ENCODE measurements at regions not wholly inside any gene's neighbourhood (a gene's known extent, or its start where the extent isn't known, plus 50 kb on each side); places are given as distances from the start of the nearest gene placed in this dataset.

- H3K4me2 ChIP-seq (ENCODE audit: low read length) = no peak overlapping the region
- H3K4me3 ChIP-seq (ENCODE audit: low read length) = no peak overlapping the region
- H4K20me1 ChIP-seq (ENCODE audit: control insufficient read depth, insufficient read depth, low read depth, low read length) = no peaks in the 10 kb centered on the region
- TF ChIP-seq CTCF (IDR thresholded peaks at IDR 0.05; ENCODE audit: low read depth, low read length, poor library complexity, severe bottlenecking) (no peak), EZH2phosphoT487 (IDR thresholded peaks at IDR 0.05; ENCODE audit: borderline replicate concordance, low read length) (no peak)
- H3F3A ChIP-seq (ENCODE audit: control insufficient read depth, insufficient read depth) = no peaks in the 10 kb centered on the region
- no peaks in the 10 kb centered on the region for H3K36me3 ChIP-seq (ENCODE audit: control insufficient read depth, low read length)
- no peaks in the 10 kb centered on the region for H3K79me2 ChIP-seq (ENCODE audit: control insufficient read depth, low read length)
- no peaks in the 10 kb centered on the region for H3K4me1 ChIP-seq (ENCODE audit: control insufficient read depth, low read length)
- H3K27me3 ChIP-seq (ENCODE audit: control insufficient read depth, low read length) = no peaks in the 10 kb centered on the region
- H3K9me3 ChIP-seq (ENCODE audit: control insufficient read depth, insufficient read depth, low read length) = no peaks in the 10 kb centered on the region
- H3K27ac ChIP-seq (ENCODE audit: low read depth, low read length) = no peak overlapping the region
- H3K9me2 ChIP-seq (replicated peaks; ENCODE audit: control insufficient read depth, low read length) = no peaks in the 10 kb centered on the region
These were observed 71.9 kb downstream of the SLC25A47 start for GRCh38 chr14:100394886-100395672.

GRCh38 chr14:100396266-100396795 is 73.2 kb downstream of the SLC25A47 start:
- Histone ChIP-seq H3K4me1 (ENCODE audit: control insufficient read depth, low read length) (no peaks in the 10 kb centered on the region), H3K9me3 (ENCODE audit: control insufficient read depth, insufficient read depth, low read length) (no peaks in the 10 kb centered on the region), H3K36me3 (ENCODE audit: control insufficient read depth, low read length) (no peaks in the 10 kb centered on the region), H3K4me2 (ENCODE audit: low read length) (no peak overlapping the region), H3K9me2 (replicated peaks; ENCODE audit: control insufficient read depth, low read length) (no peaks in the 10 kb centered on the region), H4K20me1 (ENCODE audit: control insufficient read depth, insufficient read depth, low read depth, low read length) (no peaks in the 10 kb centered on the region), H3F3A (ENCODE audit: control insufficient read depth, insufficient read depth) (no peaks in the 10 kb centered on the region), H3K79me2 (ENCODE audit: control insufficient read depth, low read length) (no peaks in the 10 kb centered on the region), H3K27ac (ENCODE audit: low read depth, low read length) (no peak overlapping the region), H3K4me3 (ENCODE audit: low read length) (no peak overlapping the region), H3K27me3 (ENCODE audit: control insufficient read depth, low read length) (no peaks in the 10 kb centered on the region)
- TF ChIP-seq EZH2phosphoT487 (IDR thresholded peaks at IDR 0.05; ENCODE audit: borderline replicate concordance, low read length) (no peak), CTCF (IDR thresholded peaks at IDR 0.05; ENCODE audit: low read depth, low read length, poor library complexity, severe bottlenecking) (no peak)

- Histone ChIP-seq H3F3A (ENCODE audit: control insufficient read depth, insufficient read depth) (no peaks in the 10 kb centered on the region), H4K20me1 (ENCODE audit: control insufficient read depth, insufficient read depth, low read depth, low read length) (no peaks in the 10 kb centered on the region), H3K27me3 (ENCODE audit: control insufficient read depth, low read length) (no peaks in the 10 kb centered on the region), H3K9me3 (ENCODE audit: control insufficient read depth, insufficient read depth, low read length) (no peaks in the 10 kb centered on the region), H3K4me3 (ENCODE audit: low read length) (no peak overlapping the region), H3K4me1 (ENCODE audit: control insufficient read depth, low read length) (no peaks in the 10 kb centered on the region), H3K27ac (ENCODE audit: low read depth, low read length) (no peak overlapping the region), H3K4me2 (ENCODE audit: low read length) (no peak overlapping the region), H3K36me3 (ENCODE audit: control insufficient read depth, low read length) (no peaks in the 10 kb centered on the region), H3K79me2 (ENCODE audit: control insufficient read depth, low read length) (no peaks in the 10 kb centered on the region), H3K9me2 (replicated peaks; ENCODE audit: control insufficient read depth, low read length) (no peaks in the 10 kb centered on the region)
- TF ChIP-seq CTCF (IDR thresholded peaks at IDR 0.05; ENCODE audit: low read depth, low read length, poor library complexity, severe bottlenecking) (no peak), EZH2phosphoT487 (IDR thresholded peaks at IDR 0.05; ENCODE audit: borderline replicate concordance, low read length) (no peak)
These were observed 73.9 kb downstream of the SLC25A47 start for GRCh38 chr14:100397005-100397404.

All from DOHH2 (cell line).